Posterior cingulate gyrus (tissue), 11 donors: ENCODE measurements at regions not wholly inside any gene's neighbourhood (a gene's known extent, or its start where the extent isn't known, plus 50 kb on each side); places are given as distances from the start of the nearest gene placed in this dataset.

ENCODE experiments used
- DNase-seq, 10 donors: peaks; one replicate each; pipeline versions ENCODE4 v3.0.0 to v3.0.0-alpha.2; 2020 to 2021; ENCODE audit warnings: mixed read lengths in 3 of 10
- intact Hi-C: fragments of 100-400 bp; cut with DNase I; formaldehyde crosslinking; loops from one replicate; pipeline ENCODE4 v1.15.1; 2023

DNA sequence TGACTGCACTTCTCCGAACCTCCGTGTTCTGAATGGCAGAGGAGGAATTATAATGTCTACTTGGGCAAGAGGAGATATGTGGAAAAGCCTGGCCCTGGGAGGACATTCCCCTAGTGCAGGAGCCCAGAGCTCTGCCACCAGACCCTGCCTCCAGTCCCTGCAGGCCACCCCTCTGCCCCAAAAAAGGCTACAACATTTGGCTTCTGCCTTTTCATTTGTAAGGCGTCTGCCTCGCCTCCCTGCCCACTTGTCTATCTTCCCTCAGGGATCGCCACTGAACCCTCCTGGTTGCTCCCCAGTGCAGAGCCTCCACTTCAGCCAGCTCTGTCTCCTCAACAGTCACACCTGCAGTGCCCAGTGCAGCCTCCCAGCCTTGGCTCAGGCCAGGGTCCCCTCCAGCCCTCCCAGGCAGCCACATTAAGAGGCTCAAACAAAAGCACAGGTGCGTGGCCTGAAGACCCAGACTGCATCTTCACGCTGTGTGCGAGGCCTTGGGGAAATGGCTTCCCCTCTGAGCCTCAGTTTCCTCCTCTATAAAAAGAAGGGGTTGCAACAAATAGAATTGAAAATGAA is 125.9 kb upstream of the SMAD3 start:
- intact Hi-C loops = no loop called here
- peak in 1 of 10 donors; percentile 66 for DNase-seq

GRCh38 chr15:66940368-66940767 is 125.0 kb upstream of the SMAD3 start:
- intact Hi-C loops = no loop called here
- DNase-seq = no peak

DNA sequence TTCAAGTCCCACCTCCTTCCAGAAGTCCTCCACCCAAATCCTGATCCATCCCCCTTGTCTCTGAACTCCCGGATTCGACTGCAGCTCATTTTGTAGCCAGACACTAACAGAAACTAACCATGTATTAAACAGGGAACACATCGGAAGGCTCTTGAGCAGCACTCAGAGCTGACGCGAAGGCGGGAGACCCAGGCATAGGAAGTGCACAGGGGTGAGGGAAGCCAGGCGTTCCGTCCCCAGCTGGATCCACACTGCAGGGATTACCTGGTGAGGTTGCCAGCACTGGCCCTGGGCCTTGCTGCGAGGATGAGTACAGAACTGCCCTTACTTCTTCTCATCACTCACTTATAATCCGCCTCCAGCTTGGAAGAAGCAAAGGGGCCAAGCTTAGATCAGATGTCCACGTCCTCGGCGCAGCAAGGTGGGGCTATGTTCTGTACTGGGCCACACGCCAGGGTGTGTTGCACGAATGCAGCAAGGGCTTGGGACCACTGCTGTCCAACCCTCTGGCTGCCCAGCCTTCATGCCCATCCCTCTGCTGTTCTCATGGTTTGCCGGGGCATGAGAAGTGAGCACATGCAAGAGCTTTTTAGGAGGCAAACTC is 124.2 kb upstream of the SMAD3 start:
- no peak for DNase-seq

DNA sequence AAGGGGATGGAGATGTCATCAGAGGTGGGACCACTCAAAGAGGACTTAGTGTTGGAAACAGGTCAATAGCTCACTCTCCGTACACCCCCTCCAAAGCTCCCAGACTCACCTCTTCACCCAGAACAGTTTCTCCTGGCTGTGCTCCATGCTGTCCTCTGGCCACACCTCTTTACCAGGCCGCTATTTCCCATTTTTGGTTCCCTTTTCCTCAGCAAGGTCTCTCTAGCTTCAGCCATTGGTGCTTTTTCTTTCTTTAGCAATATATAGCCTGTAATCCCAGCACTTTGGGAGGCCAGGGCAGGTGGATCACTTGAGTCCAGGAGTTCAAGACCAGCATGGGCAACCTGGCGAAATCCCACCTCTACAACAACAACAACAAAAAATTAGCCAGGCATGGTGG is 123.6 kb upstream of the SMAD3 start:
- intact Hi-C loops = no loop called here
- no peak for DNase-seq

More for the DNA sequence above, 124.2 kb upstream of the SMAD3 start:
- intact Hi-C loops = no loop called here

DNA sequence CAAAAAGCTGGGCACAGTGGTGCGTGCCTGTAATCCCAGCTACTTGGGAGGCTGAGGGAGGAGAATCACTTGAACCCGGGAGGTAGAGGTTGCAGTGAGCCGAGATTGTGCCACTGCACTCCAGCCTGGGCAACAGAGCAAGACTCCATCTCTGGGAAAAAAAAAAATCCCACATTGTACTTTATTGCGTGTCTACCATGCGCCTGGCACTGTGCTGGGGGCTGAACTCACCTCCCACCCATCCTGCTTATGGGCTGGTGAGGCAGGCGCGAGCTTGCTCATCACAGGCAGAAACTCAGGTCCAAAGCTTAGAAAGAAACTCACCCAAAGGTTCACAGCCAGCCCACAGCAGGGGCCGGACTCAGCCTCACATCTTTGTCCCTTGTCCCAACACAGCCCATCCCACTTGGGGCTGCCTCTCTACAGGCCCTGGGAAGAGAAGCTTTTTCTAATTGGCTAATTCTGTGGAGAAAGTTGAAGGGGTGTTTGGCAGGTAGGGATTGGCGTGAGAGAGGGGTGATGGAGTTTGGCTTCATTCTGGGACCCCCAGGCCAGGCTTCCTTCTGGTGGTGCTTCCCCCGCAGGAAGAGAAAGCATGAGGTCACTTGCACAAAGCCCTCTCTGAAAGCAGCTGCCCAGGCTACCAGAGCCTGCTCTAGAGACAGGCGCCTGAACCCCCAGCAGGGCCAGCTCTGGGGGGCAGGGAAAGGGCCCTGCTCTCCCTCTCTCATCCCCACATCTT is 122.6 kb upstream of the SMAD3 start:
- intact Hi-C loops = no loop called here
- DNase-seq = no peak

DNA sequence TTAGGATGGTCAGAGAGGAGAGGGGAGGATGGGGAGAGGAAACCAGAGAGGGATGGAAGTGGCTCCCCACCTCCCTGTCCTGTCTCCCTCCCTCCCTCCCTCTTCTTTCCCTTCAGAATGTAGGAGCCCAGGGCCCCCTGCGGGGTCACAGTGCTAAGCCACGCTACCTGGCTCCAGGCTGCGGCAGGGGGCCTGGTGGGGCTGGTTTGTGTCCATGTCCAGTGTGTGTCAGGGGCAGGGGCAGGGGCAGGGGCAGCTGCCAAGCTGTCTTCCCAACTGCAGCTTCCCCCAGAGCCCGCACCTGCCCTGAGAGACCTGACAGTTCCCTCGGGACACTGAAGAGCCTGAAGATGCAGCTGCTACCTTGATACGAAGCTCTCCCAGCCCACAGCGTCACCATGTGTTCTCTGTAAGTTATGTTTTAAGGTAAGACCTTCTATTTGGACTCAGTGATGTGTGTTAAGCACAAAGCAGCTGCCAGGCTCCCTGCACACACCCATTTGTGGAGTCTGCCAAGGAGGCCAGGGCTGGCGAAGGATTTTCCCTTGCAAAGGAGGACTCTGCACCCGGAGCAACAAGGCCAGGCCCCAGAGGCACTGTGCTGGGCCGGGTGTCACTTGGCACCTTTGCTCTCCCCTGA is 121.8 kb upstream of the SMAD3 start:
- DNase-seq = no peak
- intact Hi-C loops = no loop called here

DNA sequence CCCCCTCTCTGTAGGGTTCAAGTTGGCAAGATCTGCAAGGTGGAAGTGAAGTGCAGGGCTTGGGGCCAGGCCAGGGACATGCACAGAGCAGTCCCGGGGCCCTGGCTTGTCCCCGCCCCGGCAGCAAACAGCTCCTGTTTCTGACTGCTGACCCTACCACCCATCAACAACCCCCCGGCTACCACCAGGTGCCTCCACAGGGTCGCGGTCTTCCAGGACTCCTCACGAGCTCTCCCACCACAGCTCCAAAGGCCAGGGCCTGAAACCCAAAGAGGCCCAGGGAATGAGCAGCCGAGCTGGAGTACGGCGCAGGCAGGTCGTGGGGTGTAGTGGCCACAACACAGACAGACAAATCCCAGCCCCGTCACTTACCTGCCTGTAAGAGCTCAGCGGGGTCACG is 121.3 kb upstream of the SMAD3 start:
- DNase-seq = peak in 1 of 10 donors; percentile 41
- intact Hi-C loops = no loop called here

DNA sequence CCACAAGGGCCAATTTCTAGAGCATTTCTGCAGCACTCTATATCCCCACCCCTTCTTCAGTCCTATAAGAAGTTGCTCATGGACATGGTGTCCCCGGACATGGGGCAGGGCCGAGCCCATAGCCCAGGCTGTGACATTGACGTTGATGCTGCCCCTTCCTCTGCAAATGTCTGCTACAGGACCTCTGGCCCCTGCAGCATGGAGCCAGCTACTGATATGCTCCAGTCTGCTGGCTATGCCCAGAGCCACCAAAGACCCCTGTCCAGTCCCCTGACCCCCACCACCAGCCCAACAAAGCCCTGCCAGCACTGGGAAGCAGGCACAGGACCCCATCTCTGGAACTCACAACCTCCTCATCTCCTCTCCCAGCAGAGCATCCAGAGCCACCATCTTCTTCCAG is 120.1 kb upstream of the SMAD3 start:
- intact Hi-C loops = no loop called here
- no peak for DNase-seq

DNA sequence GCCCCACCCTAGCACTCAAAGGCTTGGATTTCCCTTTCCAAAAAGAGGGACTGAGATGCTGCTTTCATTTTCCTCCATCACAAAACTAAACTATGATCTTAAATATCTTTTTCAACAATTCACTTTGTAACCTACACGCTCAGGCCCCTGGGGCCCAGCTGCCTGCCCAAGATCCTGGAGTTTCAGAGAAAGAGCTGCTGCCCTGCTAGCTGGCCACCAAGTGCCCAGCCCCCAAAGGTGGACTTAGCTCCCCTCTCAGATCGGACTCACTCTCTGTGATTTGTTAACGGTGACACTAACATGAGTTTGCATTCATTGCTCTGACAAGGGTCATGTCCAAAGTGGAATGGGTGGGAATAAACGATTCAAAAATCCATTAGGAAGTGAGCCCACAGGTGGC is 119.6 kb upstream of the SMAD3 start:
- no peak for DNase-seq
- intact Hi-C loops = loop anchor here (2.0 kb wide), 3 partner anchors 357 to 891 kb away; no protein-coding TSS in a partner anchor

DNA sequence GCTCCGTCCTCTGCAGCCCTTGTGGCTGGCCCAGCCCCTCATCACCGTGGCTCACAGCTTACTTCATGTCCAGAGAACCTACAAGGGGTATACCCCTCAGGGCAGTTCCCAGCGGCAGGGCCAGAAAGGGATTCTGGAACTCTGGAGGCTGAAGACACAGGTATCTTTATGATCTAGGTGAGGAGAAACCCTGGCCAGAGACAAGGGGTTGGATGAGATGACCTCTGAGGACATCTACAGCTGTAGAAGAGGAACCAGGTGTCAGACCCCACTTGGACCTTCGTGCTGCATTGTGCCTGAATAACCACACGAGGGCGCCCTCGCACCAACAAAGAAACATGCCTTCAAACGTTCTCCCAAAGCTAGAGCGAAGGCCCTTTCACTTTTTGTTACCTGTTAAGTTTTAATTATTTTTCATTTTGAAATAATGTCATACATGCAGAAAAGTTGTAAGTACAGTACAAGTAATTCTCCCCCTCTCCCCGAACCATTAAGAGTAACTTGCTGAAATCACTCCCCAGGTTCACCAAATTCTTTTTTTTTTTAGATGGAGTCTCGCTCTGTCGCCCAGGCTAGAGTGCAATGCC is 118.7 kb upstream of the SMAD3 start:
- intact Hi-C loops = loop anchor here (2.0 kb wide), 3 partner anchors 356 to 890 kb away; no protein-coding TSS in a partner anchor
- peak in 8 of 10 donors; percentile 59 to 94 (median 68) for DNase-seq

DNA sequence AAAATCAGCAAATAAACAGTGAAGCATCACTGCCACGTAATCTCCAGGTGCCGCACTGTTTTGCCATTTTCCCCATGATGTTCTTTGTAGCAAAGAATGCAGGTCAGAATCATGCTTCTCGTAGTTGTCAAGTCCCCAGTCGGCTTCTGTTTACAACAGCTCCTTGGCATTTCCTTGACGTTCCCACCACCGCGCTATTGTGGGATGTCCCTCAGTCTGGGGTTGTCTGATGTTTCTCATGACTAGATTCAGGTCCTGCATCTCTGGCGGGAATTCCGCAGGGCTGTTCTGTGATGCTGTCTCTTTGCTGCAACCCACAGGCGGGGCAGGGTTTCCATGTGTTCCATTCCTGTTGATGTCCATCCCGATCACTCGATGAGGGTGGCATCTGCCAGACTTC is 117.9 kb upstream of the SMAD3 start:
- intact Hi-C loops = loop anchor here (2.0 kb wide), 3 partner anchors 355 to 889 kb away; no protein-coding TSS in a partner anchor
- no peak for DNase-seq

GRCh38 chr15:66948294-66948693 is 117.1 kb upstream of the SMAD3 start:
- no peak for DNase-seq
- intact Hi-C loops = no loop called here

- intact Hi-C loops = no loop called here
- DNase-seq = no peak
Measured at GRCh38 chr15:66950114-66950513, 115.3 kb upstream of the SMAD3 start.

DNA sequence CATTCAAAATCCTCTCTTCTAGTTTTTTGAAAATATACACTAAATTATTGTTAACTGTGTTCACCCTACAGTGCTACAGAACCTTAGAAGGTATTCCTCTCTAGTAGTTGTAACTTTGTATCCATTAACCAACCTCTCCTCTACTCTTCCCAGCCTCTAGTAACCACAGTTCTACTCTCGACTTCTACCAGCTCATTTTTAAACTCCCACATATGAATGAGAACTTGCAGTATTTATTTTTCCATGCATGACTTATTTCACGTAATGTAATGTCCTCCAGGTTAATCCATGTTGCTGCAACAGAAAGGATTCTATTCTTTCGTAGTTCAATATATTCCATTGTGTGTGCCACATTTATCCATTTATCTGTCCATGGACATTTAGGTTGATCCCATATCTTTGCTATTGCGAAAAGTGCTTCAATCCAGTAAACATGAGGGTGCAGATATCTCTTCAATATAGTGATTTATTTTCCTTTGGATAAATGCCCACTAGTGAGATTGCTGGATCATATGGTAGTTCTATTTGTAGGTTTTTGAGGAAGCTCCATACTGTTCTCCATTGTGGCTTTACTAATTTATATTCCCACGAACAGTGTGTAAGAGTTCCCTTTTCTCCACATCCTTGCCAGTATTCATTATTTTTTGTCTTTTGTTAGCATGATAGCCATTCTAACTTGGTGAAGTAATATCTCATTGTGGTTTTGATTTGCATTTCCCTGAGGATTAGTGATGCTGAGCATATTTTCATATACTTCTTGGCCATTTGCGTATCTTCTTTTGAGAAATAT is 113.7 kb upstream of the SMAD3 start:
- DNase-seq = no peak
- intact Hi-C loops = no loop called here

DNA sequence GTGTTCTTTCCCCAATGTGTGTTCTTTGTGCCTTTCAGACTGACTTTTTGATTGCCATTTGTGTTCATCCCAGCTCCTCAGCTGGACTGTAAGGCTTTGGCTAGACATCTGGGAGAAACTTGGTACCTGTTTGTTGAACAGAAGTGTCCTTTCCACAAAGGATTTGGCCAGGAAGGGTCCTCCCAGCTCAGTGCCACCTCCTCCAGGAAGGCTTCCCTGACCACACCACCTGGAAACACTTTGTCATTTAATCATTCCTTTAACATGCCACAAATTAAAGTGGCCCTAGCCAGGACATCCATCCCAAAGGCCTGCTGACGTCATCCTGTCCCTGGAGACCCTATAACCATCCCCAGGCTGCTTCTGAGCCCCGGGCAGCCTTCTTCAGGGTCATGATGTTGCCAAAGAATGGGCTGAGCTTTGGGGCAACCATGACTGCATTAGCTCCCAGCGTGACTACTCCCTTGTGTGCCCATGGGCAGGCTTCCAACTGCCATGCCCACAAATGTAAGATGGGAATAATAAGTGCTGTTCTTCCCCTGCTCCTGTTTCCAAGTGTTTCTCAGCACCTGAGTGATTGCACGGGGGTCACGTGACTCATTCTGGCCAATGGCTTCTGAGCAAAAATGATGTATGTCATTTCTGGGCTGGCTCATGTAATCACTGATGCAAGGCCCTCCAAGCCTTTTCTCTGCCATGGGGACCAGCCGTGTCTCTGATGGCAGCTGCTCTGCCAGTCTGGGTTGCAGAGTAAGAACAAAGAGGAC is 112.5 kb upstream of the SMAD3 start:
- no peak for DNase-seq

DNA sequence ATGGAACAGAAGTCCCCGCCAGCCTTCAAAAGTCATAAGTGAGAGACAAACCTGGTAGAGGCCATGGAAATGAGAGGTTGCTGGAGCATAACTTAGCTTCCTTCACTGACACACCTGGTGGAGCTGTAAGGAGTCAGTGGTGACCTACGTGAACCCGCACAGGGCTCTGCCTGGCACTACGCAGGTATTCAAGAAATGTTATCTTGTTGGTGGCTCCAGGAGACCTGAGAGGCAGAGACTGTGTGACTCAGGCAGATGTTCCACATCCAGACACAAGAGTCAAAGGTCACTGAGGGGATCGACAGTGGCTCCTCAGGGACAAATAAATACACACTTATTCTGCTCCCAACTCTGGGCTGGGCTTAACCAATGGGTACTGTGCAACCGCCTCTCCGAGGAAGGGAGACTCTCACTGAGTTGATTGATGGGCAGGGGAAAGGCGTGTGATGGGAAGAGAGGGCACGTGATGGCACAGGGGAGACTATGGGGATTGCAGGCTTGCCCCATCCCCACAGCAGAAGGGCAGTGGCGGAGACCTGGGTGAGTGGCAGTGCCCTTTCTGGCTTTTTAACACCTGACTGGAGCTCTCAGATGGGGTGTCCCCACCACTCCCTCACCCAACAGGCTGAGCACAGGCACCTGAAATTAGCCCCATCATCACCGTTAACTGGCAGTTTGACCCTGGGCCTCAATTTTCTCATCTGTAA is 111.7 kb upstream of the SMAD3 start:
- intact Hi-C loops = no loop called here
- no peak for DNase-seq

More for the DNA sequence above, 112.5 kb upstream of the SMAD3 start:
- intact Hi-C loops = no loop called here

DNA sequence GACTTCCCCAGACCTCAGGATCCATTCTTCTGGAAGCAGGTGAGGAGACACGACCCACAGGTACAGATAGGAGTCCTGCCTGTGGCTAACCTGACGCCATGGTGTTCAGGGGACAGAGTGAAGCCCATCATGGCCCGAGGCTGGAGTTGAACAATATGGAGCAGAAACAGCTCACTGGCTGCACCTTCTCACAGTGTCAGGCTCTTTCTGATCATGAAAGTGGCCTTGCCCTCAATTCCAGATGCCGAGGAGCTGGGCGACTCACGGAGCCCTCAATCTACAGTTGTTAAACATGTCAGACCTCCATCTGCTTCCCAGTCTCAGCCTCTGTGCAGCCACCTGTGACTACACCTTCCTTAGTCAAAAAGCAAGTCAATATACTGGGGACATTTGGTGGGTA is 110.8 kb upstream of the SMAD3 start:
- DNase-seq = no peak
- intact Hi-C loops = no loop called here

DNA sequence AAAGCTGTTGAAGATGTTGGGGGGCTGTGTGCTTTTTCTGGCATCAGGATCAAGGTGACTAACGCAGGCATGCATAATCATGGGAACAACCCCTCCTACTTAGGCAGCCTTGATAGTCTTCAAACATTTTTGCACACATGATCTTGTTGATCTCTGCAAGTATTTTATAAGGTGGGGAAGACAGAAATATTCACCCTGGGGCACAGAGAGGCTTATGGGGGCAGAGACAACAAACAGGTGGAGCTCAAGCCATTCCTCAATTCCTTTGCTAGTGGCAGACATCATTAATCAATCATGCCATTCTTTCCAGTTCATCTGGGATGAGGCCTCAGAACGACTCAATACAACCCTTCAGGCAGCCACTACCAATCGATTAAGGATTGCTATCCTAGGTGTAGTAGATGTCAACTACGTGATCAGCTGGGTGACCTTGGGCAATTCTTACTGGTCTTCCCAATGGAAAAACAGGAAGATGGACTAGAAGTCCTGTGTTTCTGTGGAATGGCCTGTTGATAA is 110.3 kb upstream of the SMAD3 start:
- no peak for DNase-seq
- intact Hi-C loops = no loop called here
